ENCODE measurements at regions not wholly inside any gene's neighbourhood (a gene's known extent, or its start where the extent isn't known, plus 50 kb on each side); places are given as distances from the start of the nearest gene placed in this dataset.

DNA sequence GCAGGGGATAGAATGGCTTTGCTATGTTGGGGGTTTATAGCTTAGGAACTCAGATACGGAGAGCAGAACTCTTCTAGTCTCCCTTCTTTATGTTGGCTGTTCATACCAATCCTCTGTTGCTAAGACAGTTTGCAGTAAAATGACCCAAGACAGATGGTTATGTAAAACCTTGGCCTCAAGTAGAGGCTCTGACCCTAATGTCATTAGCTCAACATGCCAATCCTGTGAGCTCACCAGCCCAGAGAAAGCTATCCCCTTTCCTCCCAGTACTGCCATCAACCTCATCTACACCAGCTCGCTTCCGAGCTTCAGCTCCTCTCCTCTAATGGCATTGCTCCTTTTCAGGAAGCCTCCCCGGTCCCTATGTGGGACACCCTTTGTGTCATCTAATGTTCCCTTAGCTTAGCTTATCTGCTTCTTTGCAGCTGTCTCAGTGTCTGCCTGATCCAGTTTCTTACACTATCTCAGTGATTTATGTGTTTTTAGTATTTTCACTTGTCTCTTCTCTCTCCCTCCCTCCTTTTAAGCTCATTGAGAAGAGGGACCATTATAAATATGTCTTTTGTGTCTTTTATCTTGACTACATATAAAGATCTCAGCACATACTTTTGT is 281.3 kb upstream of the CLINT1 start:
- no peak for DNase-seq

DNA sequence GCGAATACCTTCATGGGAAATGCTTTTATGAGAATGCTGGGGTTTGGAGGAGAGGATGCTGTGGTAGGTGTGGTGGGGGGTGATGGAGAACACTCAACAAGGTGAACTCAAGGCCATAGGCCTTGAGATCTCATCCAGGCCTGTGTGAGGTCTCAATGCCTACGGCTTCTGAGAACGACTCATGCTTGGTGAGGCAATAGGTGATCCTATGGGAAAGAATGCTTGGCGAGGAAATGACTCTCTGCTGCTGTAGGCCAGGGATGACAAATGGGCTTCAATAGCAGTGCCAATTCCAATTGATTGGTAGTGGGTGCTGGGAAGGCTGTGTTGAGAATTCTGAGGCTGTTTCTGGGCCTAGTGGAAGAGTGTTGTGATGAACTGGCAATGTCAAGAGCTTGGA is 280.2 kb upstream of the CLINT1 start:
- no peak for DNase-seq

GRCh38 chr5:158135682-158136179 is 276.8 kb upstream of the CLINT1 start:
- DNase-seq = peak; percentile 53

DNA sequence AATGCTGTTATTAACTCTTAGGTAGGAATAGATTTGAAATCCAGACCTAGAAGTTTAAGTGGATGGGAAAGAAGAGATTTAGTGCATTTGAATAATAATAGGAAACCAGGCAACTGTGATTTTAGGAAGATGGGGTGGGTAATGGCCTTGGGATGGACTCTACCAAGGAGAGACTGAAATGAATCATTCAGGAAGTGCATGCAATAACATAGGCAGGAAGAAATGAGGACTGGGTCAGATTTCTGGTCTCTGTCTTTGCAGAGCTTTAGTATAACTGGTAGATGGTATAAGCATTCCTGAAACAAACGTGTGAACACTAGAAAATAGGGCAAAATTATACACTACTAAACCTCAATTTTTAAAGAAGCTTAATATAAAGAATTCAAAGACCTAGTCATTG is 274.4 kb upstream of the CLINT1 start:
- DNase-seq = peak; percentile 54

DNA sequence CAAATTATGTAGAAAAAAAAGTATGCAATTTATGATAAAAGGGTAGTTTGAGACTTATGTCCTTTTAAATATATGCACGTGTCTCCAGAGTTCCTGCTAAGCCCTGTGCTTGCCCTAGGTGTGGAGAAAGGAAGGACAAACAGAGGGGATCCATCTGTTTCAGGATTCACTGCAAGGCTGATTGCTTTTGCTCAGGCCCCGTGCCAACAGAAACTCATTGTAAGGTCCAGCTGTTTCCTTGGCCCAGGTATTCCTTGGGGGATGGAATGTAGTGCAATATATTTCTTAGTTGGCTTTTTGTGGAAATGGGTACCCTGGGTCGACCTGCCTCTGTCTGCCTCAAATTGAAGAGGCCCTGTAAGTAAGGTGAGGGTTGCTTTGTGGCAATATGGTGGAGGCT is 268.6 kb upstream of the CLINT1 start:
- DNase-seq = no peak

DNA sequence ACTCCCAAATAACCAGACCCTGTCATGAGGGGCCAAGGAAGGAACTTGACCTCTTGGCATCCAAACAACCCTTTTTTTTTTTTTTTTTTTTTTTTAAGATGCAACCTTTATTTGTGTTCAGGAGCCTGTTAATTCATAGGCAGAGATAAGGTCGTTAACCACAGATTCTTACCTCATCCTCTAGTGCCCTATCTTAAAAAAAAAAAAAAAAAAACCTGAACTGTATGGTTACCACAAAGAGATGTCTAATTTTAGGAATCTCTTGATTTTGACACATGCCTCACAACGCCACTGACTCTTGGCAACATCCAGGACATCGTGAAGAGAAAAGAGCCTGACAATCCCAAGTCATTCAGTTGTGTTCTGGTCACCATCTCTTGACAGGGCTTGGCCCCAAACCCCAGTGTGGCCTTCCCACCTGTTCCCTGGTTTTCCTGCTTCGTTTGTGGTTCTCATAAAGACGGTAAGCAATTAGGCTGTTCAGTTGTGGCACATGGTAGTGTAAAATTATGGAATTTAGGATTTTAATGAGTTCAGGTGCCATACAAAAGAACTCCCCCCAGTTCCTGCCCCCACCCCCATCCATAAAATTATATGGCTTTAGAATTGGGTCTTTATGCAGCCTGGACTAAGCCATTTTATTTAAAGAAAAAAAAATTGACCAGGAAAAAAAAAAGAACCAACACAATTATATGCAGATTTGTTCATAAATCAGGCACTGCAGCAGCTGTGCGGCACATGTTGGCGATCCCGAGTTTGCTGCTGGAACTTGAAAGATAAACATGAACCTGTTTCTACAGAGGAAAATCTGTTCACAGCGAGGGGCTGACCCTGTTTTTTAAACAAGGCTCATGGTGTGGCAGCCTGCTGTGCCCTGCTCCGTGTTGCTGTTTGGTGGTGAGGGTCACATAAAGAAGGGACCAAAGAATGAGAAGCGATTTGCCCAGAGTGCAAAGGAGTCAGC is 267.8 kb upstream of the CLINT1 start:
- DNase-seq = no peak

GRCh38 chr5:158124606-158125316 is 265.8 kb upstream of the CLINT1 start:
- DNase-seq = no peak

GRCh38 chr5:158123595-158123994 is 264.6 kb upstream of the CLINT1 start:
- no peak for DNase-seq

- DNase-seq = no peak
These were observed 262.7 kb upstream of the CLINT1 start for GRCh38 chr5:158121678-158122077.

DNA sequence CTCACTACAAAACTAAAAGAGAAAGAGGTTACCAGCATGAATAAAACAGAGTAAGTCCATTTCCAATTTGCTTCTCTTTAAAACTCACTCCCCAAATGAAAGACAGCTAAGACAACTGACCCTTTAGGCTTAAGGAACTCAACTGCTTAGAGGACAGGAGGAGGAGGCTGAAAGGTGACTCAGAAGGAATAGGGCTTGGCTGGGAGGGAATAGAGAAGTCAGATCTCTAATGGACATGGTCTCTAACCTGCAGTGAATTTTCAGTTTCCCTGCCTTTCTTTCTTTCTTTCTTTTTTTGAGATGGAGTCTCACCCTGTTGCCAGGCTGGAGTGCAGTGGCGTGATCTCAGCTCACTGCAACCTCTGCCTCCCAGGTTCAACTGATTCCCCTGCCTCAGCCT is 261.8 kb upstream of the CLINT1 start:
- no peak for DNase-seq

GRCh38 chr5:158119961-158120723 is 261.2 kb upstream of the CLINT1 start:
- peak; percentile 17 for DNase-seq

DNA sequence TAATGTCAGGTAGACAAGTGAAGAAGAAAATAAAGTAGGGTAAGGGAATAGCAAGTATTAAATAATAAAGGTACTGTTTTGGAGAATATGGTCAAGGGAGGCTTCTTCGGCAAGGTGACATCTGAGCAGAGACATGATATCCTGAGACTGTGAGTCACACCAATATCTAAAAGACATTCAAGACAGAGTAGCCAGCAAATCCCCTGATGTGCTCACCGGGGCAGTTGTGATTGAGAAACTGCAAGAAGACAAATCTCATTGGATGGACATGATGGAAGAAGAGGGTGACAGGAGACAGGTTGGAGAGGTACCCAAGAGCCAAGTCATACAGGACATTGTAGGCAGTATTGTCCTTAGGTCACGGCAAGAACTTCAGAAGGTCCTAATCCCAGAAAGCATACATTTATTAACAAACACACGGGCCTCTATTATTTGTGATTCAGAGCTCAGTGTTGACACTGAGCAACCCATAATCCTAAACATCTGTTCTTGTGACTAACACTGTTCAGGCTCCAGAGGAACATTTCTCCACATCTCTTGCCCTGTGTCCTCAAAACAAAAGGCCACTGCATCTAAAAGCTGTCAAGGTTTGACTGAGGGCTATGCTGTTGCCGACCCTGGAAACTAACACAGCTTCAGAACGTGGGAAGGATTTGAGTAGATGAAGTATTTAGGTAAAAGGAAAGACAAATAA is 258.7 kb upstream of the CLINT1 start:
- DNase-seq = no peak

GRCh38 chr5:158116965-158117364 is 258.0 kb upstream of the CLINT1 start:
- no peak for DNase-seq

- no peak for DNase-seq
These were observed 256.5 kb upstream of the CLINT1 start for GRCh38 chr5:158115468-158115867.

DNA sequence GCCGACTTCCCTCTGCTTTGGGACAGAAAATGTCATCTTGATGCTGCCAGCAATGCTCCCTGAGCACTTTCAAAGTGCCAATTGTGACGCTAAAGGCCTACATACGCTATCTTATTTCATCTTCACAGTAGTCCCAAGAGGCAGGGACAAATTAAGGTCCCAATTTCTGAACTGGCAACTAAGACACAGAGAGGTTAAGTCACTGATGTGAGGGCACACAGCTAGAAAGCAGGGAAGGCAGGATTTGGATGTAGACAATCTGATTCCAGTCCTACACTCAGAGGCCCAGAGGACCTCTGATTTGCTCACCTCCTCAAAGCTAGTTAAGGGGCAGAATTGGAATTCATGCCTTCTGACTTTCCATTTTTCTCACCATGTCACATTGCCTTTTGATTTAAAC is 249.2 kb upstream of the CLINT1 start:
- no peak for DNase-seq

- DNase-seq = no peak
These were observed 241.5 kb upstream of the CLINT1 start for GRCh38 chr5:158100373-158100888.

- no peak for DNase-seq
These were observed 240.7 kb upstream of the CLINT1 start for GRCh38 chr5:158099571-158100105.

- no peak for DNase-seq
These were observed 237.9 kb upstream of the CLINT1 start for GRCh38 chr5:158096835-158097234.

DNA sequence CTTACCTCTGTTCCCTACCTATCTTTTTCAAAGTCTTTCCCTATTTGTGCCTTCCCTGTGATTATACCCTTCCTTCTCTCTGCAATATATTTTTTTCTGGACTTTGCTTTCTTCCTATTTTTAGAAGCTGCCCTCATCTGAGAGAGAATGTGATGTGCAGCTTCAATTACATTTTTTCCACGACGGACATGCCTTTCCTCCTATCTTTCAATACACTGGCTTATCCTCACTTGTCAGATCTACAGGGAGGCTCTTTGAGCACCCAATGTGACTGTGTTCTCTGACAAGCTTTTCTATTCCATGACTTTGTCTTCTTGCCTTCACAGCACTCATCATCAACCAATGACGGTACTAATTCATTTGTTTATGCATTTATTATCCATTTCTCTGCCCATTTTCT is 227.9 kb upstream of the CLINT1 start:
- DNase-seq = no peak

- DNase-seq = no peak
These were observed 225.3 kb upstream of the CLINT1 start for GRCh38 chr5:158084292-158084691.

- no peak for DNase-seq
These were observed 223.8 kb upstream of the CLINT1 start for GRCh38 chr5:158082696-158083287.

Data from NCI-H2227 treated with DMSO at 0.1 percent for 48 hours (cell line).